ENCODE measurements at regions not wholly inside any gene's neighbourhood (a gene's known extent, or its start where the extent isn't known, plus 50 kb on each side); places are given as distances from the start of the nearest gene placed in this dataset.

- no peaks in the 10 kb centered on the region for H3F3A ChIP-seq (replicated peaks; ENCODE audit: insufficient read depth)
- no peak for DNase-seq
- H3K4me1 ChIP-seq (ENCODE audit: control insufficient read depth in 1 of 2, insufficient read depth in 2 of 2, low read depth in 1 of 2, low read length in 1 of 2) = no peaks in the 10 kb centered on the region; a peak in 1 of 4 replicates
- no peak overlapping the region for H3K27ac ChIP-seq (ENCODE audit: low read depth in 2 of 2, low read length in 1 of 2)
- WGBS (ENCODE audit: low lambda C conversion rate) = 28% methylated on average over 2 of the region's 2 CpGs
- H3K4me3 ChIP-seq (ENCODE audit: low read depth in 2 of 2, low read length in 1 of 2) = no peak overlapping the region
- H3K4me2 ChIP-seq = no peak overlapping the region
- no peaks in the 10 kb centered on the region for H3K9me2 ChIP-seq
- no peaks in the 10 kb centered on the region for H3K79me2 ChIP-seq (ENCODE audit: insufficient read depth)
- no peaks in the 10 kb centered on the region for H3K9me3 ChIP-seq
- no peak overlapping the region for H2AFZ ChIP-seq (ENCODE audit: low read depth)
- H4K20me1 ChIP-seq (ENCODE audit: insufficient read depth) = no peaks in the 10 kb centered on the region
- ChIA-PET POLR2A (no interaction called here), CTCF (interaction anchor here (0.7 to 0.8 kb wide), 2 partner anchors 38 to 89 kb away, joined by 3 to 4 read pairs; no protein-coding TSS in a partner anchor)
- H3K36me3 ChIP-seq (replicated peaks in 1 of 2; ENCODE audit: control insufficient read depth in 1 of 2, insufficient read depth in 2 of 2, low read length in 1 of 2) = no peaks in the 10 kb centered on the region
- no peak for TF ChIP-seq YY1 (IDR thresholded peaks at IDR 0.05; ENCODE audit: low read depth)
- no peak for TF ChIP-seq NFIC (IDR thresholded peaks at IDR 0.05; ENCODE audit: borderline replicate concordance)
- no peak for TF ChIP-seq GATA2 (CRISPR knock-in tag; IDR thresholded peaks at IDR 0.05)
- no peak for TF ChIP-seq RCOR1 (IDR thresholded peaks at IDR 0.05; ENCODE audit: low read length)
- no peak for TF ChIP-seq TEAD4 (IDR thresholded peaks at IDR 0.05; ENCODE audit: borderline replicate concordance, insufficient read depth)
- H3K27me3 ChIP-seq (ENCODE audit: insufficient read depth) = no peaks in the 10 kb centered on the region
- no peak overlapping the region for H3K9ac ChIP-seq
These were observed 151.4 kb downstream of the TMEM168 start for GRCh38 chr7:112638675-112639400.

GRCh38 chr7:112640685-112641084 is 149.5 kb downstream of the TMEM168 start:
- Histone ChIP-seq H3K27me3 (ENCODE audit: insufficient read depth) (no peaks in the 10 kb centered on the region), H4K20me1 (ENCODE audit: insufficient read depth) (no peaks in the 10 kb centered on the region), H3K27ac (ENCODE audit: low read depth in 2 of 2, low read length in 1 of 2) (no peak overlapping the region), H3K4me1 (ENCODE audit: control insufficient read depth in 1 of 2, insufficient read depth in 2 of 2, low read depth in 1 of 2, low read length in 1 of 2) (no peaks in the 10 kb centered on the region), H3K9me2 (no peaks in the 10 kb centered on the region), H3K9ac (no peak overlapping the region), H2AFZ (ENCODE audit: low read depth) (no peak overlapping the region), H3K9me3 (no peaks in the 10 kb centered on the region), H3F3A (replicated peaks; ENCODE audit: insufficient read depth) (no peaks in the 10 kb centered on the region), H3K79me2 (ENCODE audit: insufficient read depth) (no peaks in the 10 kb centered on the region), H3K4me3 (ENCODE audit: low read depth in 2 of 2, low read length in 1 of 2) (no peak overlapping the region), H3K36me3 (replicated peaks in 1 of 2; ENCODE audit: control insufficient read depth in 1 of 2, insufficient read depth in 2 of 2, low read length in 1 of 2) (no peaks in the 10 kb centered on the region), H3K4me2 (no peak overlapping the region)
- WGBS (ENCODE audit: low lambda C conversion rate) = 5% methylated on average over 1 of the region's 1 CpG
- no peak for TF ChIP-seq RAD21 (IDR thresholded peaks at IDR 0.05; ENCODE audit: low read length)
- TF ChIP-seq CTCF (IDR thresholded peaks at IDR 0.05) = no peak
- no peak for TF ChIP-seq USF2 (IDR thresholded peaks at IDR 0.05; ENCODE audit: borderline replicate concordance, low read depth, low read length)
- TF ChIP-seq IRF3 (IDR thresholded peaks at IDR 0.05; ENCODE audit: low read depth, low read length) = no peak
- no peak for TF ChIP-seq RFX5 (IDR thresholded peaks at IDR 0.05; ENCODE audit: low read length)
- no peak for TF ChIP-seq GABPA (IDR thresholded peaks at IDR 0.05; ENCODE audit: low read depth)
- CTCF ChIA-PET = interaction anchor here (0.9 kb wide), 1 partner anchor 899 kb away, joined by 3 read pairs; no protein-coding TSS in a partner anchor
- POLR2A ChIA-PET = no interaction called here
- no peak for DNase-seq

All from SK-N-SH (cell line).